ENCODE measurements at regions not wholly inside any gene's neighbourhood (a gene's known extent, or its start where the extent isn't known, plus 50 kb on each side); places are given as distances from the start of the nearest gene placed in this dataset.

- no peak overlapping the region for H3K4me3 ChIP-seq (ENCODE audit: low read depth in 1 of 3, low read length in 3 of 3)
- WGBS: 58% methylated on average over 4 of the region's 4 CpGs
- H3K27ac ChIP-seq (ENCODE audit: low read depth in 1 of 2, low read length in 2 of 2): no peak overlapping the region
- H3K36me3 ChIP-seq (ENCODE audit: control insufficient read depth in 4 of 4, insufficient read depth in 3 of 4, low read depth in 1 of 4, low read length in 3 of 4): peaks cover 0 to 12% (median 4%) of the 10 kb centered on the region in 4 donors
- TF ChIP-seq GABPA (IDR thresholded peaks at IDR 0.05 in 1 of 2, conservative IDR thresholded peaks at IDR 0.05 in 1 of 2): no peak
- no peak for TF ChIP-seq NR2F2 (IDR thresholded peaks at IDR 0.05)
- no peak for TF ChIP-seq RAD21 (IDR thresholded peaks at IDR 0.05)
- H3K4me1 ChIP-seq (ENCODE audit: control insufficient read depth in 4 of 4, insufficient read depth in 4 of 4, low read length in 3 of 4): no peaks in the 10 kb centered on the region
- no peak for DNase-seq (ENCODE audit: low spot score)
- no peak overlapping the region for H3K9ac ChIP-seq (ENCODE audit: low read depth in 1 of 2, low read length in 2 of 2)
- H3K9me3 ChIP-seq (ENCODE audit: control insufficient read depth in 4 of 4, low read length in 3 of 4): no peaks in the 10 kb centered on the region
- no peaks in the 10 kb centered on the region for H3K27me3 ChIP-seq (ENCODE audit: control insufficient read depth in 4 of 4, insufficient read depth in 4 of 4, low read length in 3 of 4)
Observed at GRCh38 chr16:9658164-9658563, 524.1 kb downstream of the GRIN2A start.

- no peak for DNase-seq (ENCODE audit: low spot score)
- WGBS: 69% methylated on average over 5 of the region's 5 CpGs
Observed at GRCh38 chr16:9658586-9658985, 523.6 kb downstream of the GRIN2A start.

More at GRCh38 chr16:9658586-9658985, 523.6 kb downstream of the GRIN2A start:
- TF ChIP-seq EGR1 (IDR thresholded peaks at IDR 0.05; ENCODE audit: low read depth in 2 of 2) (no peak), ZBTB33 (IDR thresholded peaks at IDR 0.05) (no peak), GABPA (IDR thresholded peaks at IDR 0.05 in 1 of 2, conservative IDR thresholded peaks at IDR 0.05 in 1 of 2) (no peak), HNF4G (IDR thresholded peaks at IDR 0.05) (no peak), HNF4A (conservative IDR thresholded peaks at IDR 0.05) (no peak), SP1 (IDR thresholded peaks at IDR 0.05) (no peak), RXRA (IDR thresholded peaks at IDR 0.05) (no peak), RAD21 (IDR thresholded peaks at IDR 0.05) (no peak)
- TF ChIP-seq, protein P1, sequence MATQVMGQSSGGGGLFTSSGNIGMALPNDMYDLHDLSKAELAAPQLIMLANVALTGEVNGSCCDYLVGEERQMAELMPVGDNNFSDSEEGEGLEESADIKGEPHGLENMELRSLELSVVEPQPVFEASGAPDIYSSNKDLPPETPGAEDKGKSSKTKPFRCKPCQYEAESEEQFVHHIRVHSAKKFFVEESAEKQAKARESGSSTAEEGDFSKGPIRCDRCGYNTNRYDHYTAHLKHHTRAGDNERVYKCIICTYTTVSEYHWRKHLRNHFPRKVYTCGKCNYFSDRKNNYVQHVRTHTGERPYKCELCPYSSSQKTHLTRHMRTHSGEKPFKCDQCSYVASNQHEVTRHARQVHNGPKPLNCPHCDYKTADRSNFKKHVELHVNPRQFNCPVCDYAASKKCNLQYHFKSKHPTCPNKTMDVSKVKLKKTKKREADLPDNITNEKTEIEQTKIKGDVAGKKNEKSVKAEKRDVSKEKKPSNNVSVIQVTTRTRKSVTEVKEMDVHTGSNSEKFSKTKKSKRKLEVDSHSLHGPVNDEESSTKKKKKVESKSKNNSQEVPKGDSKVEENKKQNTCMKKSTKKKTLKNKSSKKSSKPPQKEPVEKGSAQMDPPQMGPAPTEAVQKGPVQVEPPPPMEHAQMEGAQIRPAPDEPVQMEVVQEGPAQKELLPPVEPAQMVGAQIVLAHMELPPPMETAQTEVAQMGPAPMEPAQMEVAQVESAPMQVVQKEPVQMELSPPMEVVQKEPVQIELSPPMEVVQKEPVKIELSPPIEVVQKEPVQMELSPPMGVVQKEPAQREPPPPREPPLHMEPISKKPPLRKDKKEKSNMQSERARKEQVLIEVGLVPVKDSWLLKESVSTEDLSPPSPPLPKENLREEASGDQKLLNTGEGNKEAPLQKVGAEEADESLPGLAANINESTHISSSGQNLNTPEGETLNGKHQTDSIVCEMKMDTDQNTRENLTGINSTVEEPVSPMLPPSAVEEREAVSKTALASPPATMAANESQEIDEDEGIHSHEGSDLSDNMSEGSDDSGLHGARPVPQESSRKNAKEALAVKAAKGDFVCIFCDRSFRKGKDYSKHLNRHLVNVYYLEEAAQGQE (IDR thresholded peaks at IDR 0.05): no peak
- TF ChIP-seq, protein P2, sequence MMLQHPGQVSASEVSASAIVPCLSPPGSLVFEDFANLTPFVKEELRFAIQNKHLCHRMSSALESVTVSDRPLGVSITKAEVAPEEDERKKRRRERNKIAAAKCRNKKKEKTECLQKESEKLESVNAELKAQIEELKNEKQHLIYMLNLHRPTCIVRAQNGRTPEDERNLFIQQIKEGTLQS (IDR thresholded peaks at IDR 0.05): no peak
- TF ChIP-seq, protein P3, sequence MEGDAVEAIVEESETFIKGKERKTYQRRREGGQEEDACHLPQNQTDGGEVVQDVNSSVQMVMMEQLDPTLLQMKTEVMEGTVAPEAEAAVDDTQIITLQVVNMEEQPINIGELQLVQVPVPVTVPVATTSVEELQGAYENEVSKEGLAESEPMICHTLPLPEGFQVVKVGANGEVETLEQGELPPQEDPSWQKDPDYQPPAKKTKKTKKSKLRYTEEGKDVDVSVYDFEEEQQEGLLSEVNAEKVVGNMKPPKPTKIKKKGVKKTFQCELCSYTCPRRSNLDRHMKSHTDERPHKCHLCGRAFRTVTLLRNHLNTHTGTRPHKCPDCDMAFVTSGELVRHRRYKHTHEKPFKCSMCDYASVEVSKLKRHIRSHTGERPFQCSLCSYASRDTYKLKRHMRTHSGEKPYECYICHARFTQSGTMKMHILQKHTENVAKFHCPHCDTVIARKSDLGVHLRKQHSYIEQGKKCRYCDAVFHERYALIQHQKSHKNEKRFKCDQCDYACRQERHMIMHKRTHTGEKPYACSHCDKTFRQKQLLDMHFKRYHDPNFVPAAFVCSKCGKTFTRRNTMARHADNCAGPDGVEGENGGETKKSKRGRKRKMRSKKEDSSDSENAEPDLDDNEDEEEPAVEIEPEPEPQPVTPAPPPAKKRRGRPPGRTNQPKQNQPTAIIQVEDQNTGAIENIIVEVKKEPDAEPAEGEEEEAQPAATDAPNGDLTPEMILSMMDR (IDR thresholded peaks at IDR 0.05; ENCODE audit: low read depth, low read length, missing input control): no peak
- Histone ChIP-seq H3K36me3 (ENCODE audit: control insufficient read depth in 4 of 4, insufficient read depth in 3 of 4, low read depth in 1 of 4, low read length in 3 of 4) (peaks cover 0 to 12% (median 4%) of the 10 kb centered on the region in 4 donors), H3K4me3 (ENCODE audit: low read depth in 1 of 3, low read length in 3 of 3) (no peak overlapping the region), H3K4me1 (ENCODE audit: control insufficient read depth in 4 of 4, insufficient read depth in 4 of 4, low read length in 3 of 4) (no peaks in the 10 kb centered on the region), H3K9ac (ENCODE audit: low read depth in 1 of 2, low read length in 2 of 2) (no peak overlapping the region), H3K27me3 (ENCODE audit: control insufficient read depth in 4 of 4, insufficient read depth in 4 of 4, low read length in 3 of 4) (no peaks in the 10 kb centered on the region), H3K9me3 (ENCODE audit: control insufficient read depth in 4 of 4, low read length in 3 of 4) (no peaks in the 10 kb centered on the region), H3K27ac (ENCODE audit: low read depth in 1 of 2, low read length in 2 of 2) (no peak overlapping the region)

Measured in liver (tissue), 8 donors.